ENCODE measurements at regions not wholly inside any gene's neighbourhood (a gene's known extent, or its start where the extent isn't known, plus 50 kb on each side); places are given as distances from the start of the nearest gene placed in this dataset.
"Not testable (repeated sequence)": the region's sequence is repeated elsewhere in the genome, so short reads cannot be mapped to it uniquely, and the experiment has no call there.

DNA sequence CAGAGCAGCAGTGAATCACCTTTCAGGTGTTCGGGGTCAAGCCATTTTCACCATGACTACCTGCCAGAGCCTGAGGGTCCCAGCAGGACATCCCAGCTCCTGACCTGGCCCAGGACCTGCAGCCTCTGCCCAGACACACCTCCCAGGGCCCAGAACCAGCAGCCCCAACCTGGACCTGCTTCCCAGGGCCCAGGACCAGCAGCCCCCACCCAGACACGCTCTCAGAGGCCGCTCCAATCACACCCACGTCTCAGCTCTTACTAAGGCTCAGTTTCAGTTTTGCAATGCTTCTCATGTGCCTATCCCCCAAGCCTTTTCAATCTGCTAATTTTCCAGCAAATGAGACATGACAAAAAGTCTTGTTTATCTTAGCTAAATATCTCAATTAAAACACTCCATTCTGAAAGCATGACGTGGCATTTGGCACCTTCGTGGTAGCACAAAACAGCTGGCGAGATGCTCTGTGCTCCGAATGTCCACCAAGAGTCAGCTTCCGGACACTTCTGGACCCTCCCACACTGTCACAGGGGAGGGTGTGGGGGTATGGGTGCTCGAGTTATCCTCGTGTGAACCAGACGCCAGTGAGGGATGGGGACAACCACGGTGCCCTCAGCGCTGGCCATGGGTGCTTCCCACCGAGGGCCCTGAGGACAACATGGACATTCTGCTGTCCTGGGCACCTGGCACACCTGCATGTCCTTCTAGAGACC lies 253.2 kb downstream of the DLL1 start:
- no peak for TF ChIP-seq POLR2AphosphoS5 (IDR thresholded peaks at IDR 0.05)
- TF ChIP-seq, protein P1, sequence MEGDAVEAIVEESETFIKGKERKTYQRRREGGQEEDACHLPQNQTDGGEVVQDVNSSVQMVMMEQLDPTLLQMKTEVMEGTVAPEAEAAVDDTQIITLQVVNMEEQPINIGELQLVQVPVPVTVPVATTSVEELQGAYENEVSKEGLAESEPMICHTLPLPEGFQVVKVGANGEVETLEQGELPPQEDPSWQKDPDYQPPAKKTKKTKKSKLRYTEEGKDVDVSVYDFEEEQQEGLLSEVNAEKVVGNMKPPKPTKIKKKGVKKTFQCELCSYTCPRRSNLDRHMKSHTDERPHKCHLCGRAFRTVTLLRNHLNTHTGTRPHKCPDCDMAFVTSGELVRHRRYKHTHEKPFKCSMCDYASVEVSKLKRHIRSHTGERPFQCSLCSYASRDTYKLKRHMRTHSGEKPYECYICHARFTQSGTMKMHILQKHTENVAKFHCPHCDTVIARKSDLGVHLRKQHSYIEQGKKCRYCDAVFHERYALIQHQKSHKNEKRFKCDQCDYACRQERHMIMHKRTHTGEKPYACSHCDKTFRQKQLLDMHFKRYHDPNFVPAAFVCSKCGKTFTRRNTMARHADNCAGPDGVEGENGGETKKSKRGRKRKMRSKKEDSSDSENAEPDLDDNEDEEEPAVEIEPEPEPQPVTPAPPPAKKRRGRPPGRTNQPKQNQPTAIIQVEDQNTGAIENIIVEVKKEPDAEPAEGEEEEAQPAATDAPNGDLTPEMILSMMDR (IDR thresholded peaks at IDR 0.05): no peak
- no peaks in the 10 kb centered on the region for H3K36me3 ChIP-seq
- peak overlapping the region in 1 of 4 donors; percentile 40 for H3K27ac ChIP-seq (replicated peaks in 1 of 4)
- H3K9me3 ChIP-seq: peaks cover 0 to 6% (median 0%) of the 10 kb centered on the region in 4 donors
- DNase-seq (ENCODE audit: extremely low spot score): no peak
- H3K27me3 ChIP-seq: no peaks in the 10 kb centered on the region
- peaks cover 0 to 18% (median 2%) of the 10 kb centered on the region in 4 donors for H3K4me1 ChIP-seq
- intact Hi-C loops (cut with DNase I): no loop called here
- 64% methylated on average over 15 of the region's 15 CpGs for WGBS
- H3K4me3 ChIP-seq: no peak overlapping the region

DNA sequence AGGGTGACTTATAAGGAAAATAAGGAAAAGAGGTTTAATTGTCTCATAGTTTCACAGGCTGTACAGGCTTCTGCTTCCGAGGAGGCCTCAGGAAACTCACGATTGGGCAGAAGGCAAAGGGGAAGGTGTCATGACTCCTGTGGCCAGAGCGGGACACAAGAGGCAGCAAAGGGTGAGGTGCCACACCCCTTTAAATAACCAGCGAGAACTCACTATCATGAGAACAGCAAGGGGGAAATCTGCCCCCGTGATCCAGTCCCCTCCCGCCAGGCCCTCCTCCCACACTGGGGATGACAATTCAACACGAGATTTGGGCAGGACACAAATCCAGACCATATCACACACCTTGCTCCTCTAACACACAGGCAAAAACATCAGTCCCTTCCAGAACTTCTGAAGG lies 254.0 kb downstream of the DLL1 start:
- Histone ChIP-seq H3K4me1 (peaks cover 0 to 12% (median under 1%) of the 10 kb centered on the region in 4 donors), H3K27ac (replicated peaks in 1 of 4) (peak overlapping the region in 1 of 4 donors; percentile 40), H3K9me3 (peaks cover 0 to 6% (median 0%) of the 10 kb centered on the region in 4 donors), H3K36me3 (no peaks in the 10 kb centered on the region), H3K4me3 (no peak overlapping the region), H3K27me3 (no peaks in the 10 kb centered on the region)
- WGBS: 80% methylated on average over 7 of the region's 7 CpGs
- intact Hi-C loops (cut with DNase I): no loop called here
- TF ChIP-seq EP300 (IDR thresholded peaks at IDR 0.05) (no peak), POLR2AphosphoS5 (IDR thresholded peaks at IDR 0.05) (no peak), POLR2A (IDR thresholded peaks at IDR 0.05; ENCODE audit: low read depth) (no peak)
- TF ChIP-seq, protein P1 (IDR thresholded peaks at IDR 0.05): no peak
- DNase-seq (ENCODE audit: extremely low spot score): no peak

DNA sequence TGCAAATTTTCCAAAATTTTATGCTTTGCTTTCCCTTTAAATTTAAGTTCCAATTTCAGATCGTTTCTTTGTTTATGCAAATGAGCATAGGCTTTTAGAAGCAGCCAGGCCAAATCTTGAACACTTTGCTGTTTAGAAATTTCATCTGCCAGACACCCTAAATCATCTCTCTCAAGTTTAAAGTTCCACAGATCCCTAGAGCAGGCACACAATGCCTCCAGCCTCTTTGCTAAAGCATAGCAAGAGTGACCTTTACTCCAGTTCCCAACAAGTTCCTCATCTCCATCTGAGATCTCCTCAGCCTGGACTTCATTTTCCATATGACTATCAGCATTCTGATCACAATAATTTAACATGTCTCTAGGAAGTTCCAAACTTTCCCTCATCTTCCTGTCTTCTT lies 254.5 kb downstream of the DLL1 start:
- H3K27me3 ChIP-seq; DNase-seq (ENCODE audit: extremely low spot score); intact Hi-C loops (cut with DNase I); H3K36me3 ChIP-seq; H3K9me3 ChIP-seq; H3K27ac ChIP-seq (replicated peaks in 1 of 4); H3K4me3 ChIP-seq: not testable (repeated sequence)
- 69% methylated on average over 1 of the region's 1 CpG for whole genome bisulfite sequencing
- H3K4me1 ChIP-seq: peaks cover 0 to 12% (median 0%) of the 10 kb centered on the region in 4 donors

DNA sequence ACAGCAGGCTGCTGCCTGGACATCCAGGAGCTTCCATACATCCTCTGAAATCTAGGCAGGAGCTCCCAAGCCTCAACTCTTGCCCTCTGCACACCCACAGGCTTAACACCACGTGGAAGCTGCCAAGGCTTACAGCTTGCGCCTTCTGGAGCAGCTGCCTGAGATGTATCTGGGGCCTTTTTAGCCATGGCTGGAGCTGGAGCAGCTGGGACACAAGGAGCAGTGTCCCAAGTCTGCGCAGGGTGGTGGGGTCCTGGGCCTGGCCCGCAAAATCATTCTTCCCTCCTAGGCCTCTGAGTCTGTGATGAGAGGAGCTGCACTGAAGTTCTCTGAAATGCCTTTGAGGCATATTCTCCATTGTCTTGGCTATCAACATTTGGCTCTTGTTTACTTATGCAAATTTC lies 255.0 kb downstream of the DLL1 start:
- DNase-seq (ENCODE audit: extremely low spot score): no peak
- H3K9me3 ChIP-seq: peaks cover 0 to 6% (median 0%) of the 10 kb centered on the region in 4 donors
- H3K36me3 ChIP-seq: no peaks in the 10 kb centered on the region
- 93% methylated on average over 2 of the region's 4 CpGs for WGBS
- peaks cover 0 to 12% (median 0%) of the 10 kb centered on the region in 4 donors for H3K4me1 ChIP-seq
- TF ChIP-seq EP300 (IDR thresholded peaks at IDR 0.05): no peak
- no peak for TF ChIP-seq POLR2AphosphoS5 (IDR thresholded peaks at IDR 0.05)
- TF ChIP-seq, protein P1 (IDR thresholded peaks at IDR 0.05): no peak
- TF ChIP-seq POLR2A (IDR thresholded peaks at IDR 0.05; ENCODE audit: low read depth): no peak
- intact Hi-C loops (cut with DNase I): no loop called here
- no peak overlapping the region for H3K27ac ChIP-seq (replicated peaks in 1 of 4)
- no peaks in the 10 kb centered on the region for H3K27me3 ChIP-seq
- H3K4me3 ChIP-seq: no peak overlapping the region

DNA sequence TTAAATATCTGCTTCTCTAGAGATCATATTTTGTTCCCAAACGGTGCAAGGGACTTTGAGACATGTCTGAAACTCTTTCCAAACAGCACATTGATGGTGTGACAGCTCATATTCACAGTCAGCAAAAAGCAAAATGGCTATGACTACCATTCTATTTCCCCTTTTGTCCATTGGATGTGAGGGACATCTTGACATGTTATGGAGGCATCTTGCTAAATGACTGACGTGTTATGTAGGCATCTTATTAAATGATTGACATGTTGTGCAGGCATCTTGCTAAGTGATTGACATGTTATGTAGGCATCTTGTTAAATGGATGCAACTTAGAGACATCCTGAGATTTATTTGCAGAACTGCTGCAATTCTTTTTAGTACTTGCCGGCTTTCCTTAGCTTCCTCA lies 255.8 kb downstream of the DLL1 start:
- intact Hi-C loops (cut with DNase I): no loop called here
- H3K9me3 ChIP-seq: peaks cover 0 to 6% (median 0%) of the 10 kb centered on the region in 4 donors
- no peak overlapping the region for H3K27ac ChIP-seq (replicated peaks in 1 of 4)
- no peak for DNase-seq (ENCODE audit: extremely low spot score)
- TF ChIP-seq POLR2AphosphoS5 (IDR thresholded peaks at IDR 0.05) (no peak), EP300 (IDR thresholded peaks at IDR 0.05) (no peak), POLR2A (IDR thresholded peaks at IDR 0.05; ENCODE audit: low read depth) (no peak)
- TF ChIP-seq, protein P1 (IDR thresholded peaks at IDR 0.05): no peak
- H3K4me1 ChIP-seq: peaks cover 0 to 12% (median 0%) of the 10 kb centered on the region in 4 donors
- no peaks in the 10 kb centered on the region for H3K36me3 ChIP-seq
- no peak overlapping the region for H3K4me3 ChIP-seq
- no peaks in the 10 kb centered on the region for H3K27me3 ChIP-seq
- WGBS: 76% methylated on average over 3 of the region's 3 CpGs

All from esophagus muscularis mucosa (tissue), 4 donors.